ENCODE measurements at regions not wholly inside any gene's neighbourhood (a gene's known extent, or its start where the extent isn't known, plus 50 kb on each side); places are given as distances from the start of the nearest gene placed in this dataset.

GRCh38 chr5:148739524-148739923 lies 85.2 kb upstream of the HTR4 start:
- Histone ChIP-seq H3K9ac (ENCODE audit: extremely low read depth, insufficient read length, low read length) (no peak overlapping the region), H2AFZ (ENCODE audit: low read length) (no peak overlapping the region), H2BK12ac (ENCODE audit: insufficient read length, low read depth, low read length) (no peak overlapping the region)

More at GRCh38 chr5:148739524-148739923, 85.2 kb upstream of the HTR4 start:
- Mint-ChIP-seq H3K27ac (no peak overlapping the region), H3K4me1 (no peaks in the 10 kb centered on the region), H3K9me3 (no peaks in the 10 kb centered on the region), H3K27me3 (ENCODE audit: low read depth) (peaks cover 3% of the 10 kb centered on the region; the same call in 1 of the 2 replicates), H3K36me3 (ENCODE audit: insufficient read depth in 1 of 3, low read depth in 3 of 3) (no peaks in the 10 kb centered on the region), H3K4me3 (no peak overlapping the region)
- Histone ChIP-seq H4K91ac (ENCODE audit: insufficient read length, low read depth, low read length) (no peak overlapping the region), H3K79me1 (ENCODE audit: insufficient read depth, low read depth, low read length, poor library complexity, severe bottlenecking) (no peaks in the 10 kb centered on the region), H2AK5ac (ENCODE audit: insufficient read length, low read length) (no peak overlapping the region), H3T11ph (ENCODE audit: low read length) (no peak overlapping the region), H2BK20ac (ENCODE audit: low read depth, low read length, poor library complexity, severe bottlenecking) (no peak overlapping the region), H3K23me2 (ENCODE audit: insufficient read length, low read depth, low read length, poor library complexity, severe bottlenecking) (no peaks in the 10 kb centered on the region), H4K20me1 (ENCODE audit: control insufficient read depth, insufficient read depth, insufficient read length) (no peaks in the 10 kb centered on the region), H3K27me3 (ENCODE audit: insufficient read depth, low read length) (no peaks in the 10 kb centered on the region), H3K18ac (ENCODE audit: insufficient read length, low read depth, low read length) (no peak overlapping the region), H3K56ac (ENCODE audit: insufficient read length, low read depth, low read length) (no peak overlapping the region), H3K14ac (ENCODE audit: insufficient read depth, low read length) (no peak overlapping the region), H3K27ac (ENCODE audit: insufficient read length, low read depth, low read length) (no peak overlapping the region), H3K9me3 (ENCODE audit: control insufficient read depth, low read depth, low read length) (no peaks in the 10 kb centered on the region), H2BK120ac (ENCODE audit: low read depth, low read length, poor library complexity, severe bottlenecking) (no peak overlapping the region), H3K23ac (ENCODE audit: insufficient read length, low read depth, low read length) (no peak overlapping the region), H3K79me2 (ENCODE audit: insufficient read depth, low read length) (no peaks in the 10 kb centered on the region), H2BK15ac (ENCODE audit: low read depth, low read length) (no peak overlapping the region), H3K4me2 (ENCODE audit: insufficient read depth, insufficient read length, low read length) (no peak overlapping the region), H4K8ac (replicated peaks; ENCODE audit: insufficient read length, low read depth, low read length) (no peak overlapping the region), H3K4me1 (ENCODE audit: insufficient read depth, low read length) (no peaks in the 10 kb centered on the region), H3K4ac (ENCODE audit: low read depth, low read length) (no peak overlapping the region), H4K5ac (ENCODE audit: insufficient read length, low read depth, low read length) (no peak overlapping the region), H2BK5ac (ENCODE audit: insufficient read length, low read length) (no peak overlapping the region)
- TF ChIP-seq CTCF (conservative IDR thresholded peaks at IDR 0.05), result no peak
- no peak for DNase-seq
- WGBS (ENCODE audit: extremely low coverage, insufficient read length, low lambda C conversion rate), result no CpG with 5 or more reads among the region's 2 CpGs

Data from H9 (cell line).